ENCODE measurements at regions not wholly inside any gene's neighbourhood (a gene's known extent, or its start where the extent isn't known, plus 50 kb on each side); places are given as distances from the start of the nearest gene placed in this dataset.

DNA sequence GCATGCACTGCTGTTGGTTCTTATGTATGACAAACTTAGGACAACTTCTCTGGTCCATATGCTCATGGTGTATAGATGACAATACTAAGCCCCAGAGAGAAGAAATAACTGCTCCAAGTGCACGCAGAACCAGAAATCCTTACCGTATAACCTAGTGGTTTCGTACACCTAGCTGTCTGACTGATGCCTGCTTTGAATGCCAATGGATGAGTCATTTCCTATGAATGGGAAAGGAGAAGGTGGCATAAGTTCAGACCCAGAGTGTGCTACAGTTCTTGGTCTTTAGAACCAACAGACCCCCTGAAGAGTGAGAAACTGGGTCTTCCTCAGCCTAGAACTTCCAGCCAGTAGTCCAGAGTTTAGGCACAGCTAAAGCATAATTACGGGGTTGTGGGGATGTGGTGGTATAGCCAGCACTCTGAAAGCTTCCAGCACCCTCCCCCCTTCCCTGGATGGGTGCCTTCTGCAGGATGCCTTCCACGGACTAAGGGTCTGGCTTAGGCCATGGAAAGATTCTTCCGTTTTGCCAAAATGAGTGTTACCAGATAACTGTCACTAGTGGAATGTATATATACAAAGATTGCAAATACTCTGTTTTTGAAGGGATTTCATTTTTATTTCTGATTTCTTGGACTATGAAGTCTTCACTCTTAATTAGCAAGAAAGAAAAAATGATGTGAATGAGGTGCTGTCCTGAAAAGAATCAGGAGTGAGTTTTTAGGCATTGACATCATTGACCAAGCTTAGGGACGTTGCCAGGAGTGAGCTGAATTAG is 84.6 kb upstream of the PACRGL start:
- no peak for DNase-seq

DNA sequence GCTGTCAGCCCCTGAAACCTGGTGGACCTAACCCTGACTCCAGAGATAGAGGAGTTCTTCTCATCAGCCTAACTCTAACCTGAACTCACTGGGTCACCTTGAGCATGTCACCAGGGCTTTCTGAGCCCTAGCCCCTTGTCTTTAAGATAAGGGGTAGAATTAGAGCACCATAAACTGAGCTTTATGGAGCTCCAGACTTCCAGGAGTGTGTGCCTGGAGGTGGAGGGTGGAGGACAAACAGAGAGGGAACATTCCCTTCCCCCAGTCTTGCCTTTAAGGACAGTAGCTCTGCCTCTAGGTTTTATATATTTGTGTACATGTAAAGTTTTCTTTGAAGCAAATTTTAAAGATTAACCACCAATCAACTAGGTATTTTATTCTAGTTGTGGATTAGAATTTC is 83.9 kb upstream of the PACRGL start:
- DNase-seq: no peak

- no peak for DNase-seq
Measured at GRCh38 chr4:20616848-20617247, 83.4 kb upstream of the PACRGL start.

DNA sequence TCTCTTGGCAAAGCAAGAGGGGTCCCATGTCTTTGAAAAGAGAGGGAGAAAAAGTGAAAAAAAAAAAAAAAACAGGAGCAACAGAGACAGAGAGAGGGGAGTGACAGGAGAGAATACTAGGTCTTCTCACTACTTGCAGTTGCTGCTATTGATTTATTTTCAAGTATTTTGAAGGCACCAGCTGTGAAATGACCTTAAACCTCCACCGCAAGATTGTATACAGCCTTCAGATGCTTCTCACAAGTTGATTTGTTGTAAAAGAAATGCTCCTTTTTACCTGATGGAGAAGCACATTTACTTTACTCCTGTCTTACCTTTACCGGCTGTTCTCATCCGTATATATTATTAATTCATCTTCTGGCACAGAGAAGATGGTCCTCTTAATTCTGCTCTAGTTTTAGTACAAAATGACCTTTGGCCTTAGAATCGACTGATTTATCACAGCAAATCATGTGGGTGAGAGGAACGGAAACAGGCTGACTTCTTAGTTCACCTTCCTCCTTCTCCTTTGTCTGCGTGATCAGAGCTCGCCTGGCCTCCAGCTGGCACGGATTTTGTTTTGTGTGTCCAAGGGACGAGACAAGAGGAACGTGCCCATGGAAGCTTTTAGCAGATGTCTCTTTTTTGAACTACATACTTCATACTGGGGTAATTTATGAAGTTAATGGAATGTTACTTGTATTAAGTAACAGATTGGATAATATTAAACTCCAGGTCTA is 82.4 kb upstream of the PACRGL start:
- DNase-seq: no peak

GRCh38 chr4:20618731-20619130 is 81.5 kb upstream of the PACRGL start:
- no peak for DNase-seq

- DNase-seq: no peak
Measured at GRCh38 chr4:20621476-20621875, 78.8 kb upstream of the PACRGL start.

DNA sequence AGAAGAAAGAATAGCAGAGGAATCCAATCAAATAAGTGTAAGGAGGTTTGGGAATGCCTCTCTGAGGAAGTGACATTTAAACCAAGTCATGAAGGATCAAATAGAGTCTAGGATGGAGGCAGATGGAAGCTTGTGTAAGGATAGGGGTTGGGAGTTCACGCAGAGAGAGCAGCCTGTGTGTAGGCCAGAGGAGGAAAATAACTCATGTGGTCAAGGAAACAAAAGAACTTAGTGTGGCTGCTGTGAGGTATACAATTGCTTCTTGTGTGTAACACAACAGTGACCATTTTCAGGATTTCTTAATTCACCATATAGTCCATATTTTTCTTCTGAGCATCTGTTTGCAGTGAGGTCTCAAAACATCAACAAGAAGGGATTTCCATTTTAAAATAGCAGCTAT is 77.6 kb upstream of the PACRGL start:
- DNase-seq: no peak

DNA sequence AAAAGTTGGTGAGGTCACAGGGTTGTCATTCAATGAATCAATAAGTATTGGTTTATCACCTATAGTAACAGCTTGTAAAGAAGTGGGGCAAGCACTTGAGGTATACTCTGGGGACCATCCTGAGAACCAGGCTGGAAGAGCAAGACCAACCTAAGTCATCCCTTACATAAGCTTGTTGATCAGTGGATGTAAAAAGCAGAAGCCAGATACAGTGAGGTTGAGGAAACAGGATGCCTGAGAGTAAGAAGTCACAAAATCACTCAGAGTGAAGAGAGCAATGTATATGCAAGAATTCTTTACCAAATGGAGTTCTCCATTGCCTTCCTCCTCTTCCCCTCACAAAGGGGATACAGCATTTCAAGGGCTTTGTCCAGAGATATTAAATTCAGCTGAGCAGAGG is 76.3 kb upstream of the PACRGL start:
- DNase-seq: no peak

DNA sequence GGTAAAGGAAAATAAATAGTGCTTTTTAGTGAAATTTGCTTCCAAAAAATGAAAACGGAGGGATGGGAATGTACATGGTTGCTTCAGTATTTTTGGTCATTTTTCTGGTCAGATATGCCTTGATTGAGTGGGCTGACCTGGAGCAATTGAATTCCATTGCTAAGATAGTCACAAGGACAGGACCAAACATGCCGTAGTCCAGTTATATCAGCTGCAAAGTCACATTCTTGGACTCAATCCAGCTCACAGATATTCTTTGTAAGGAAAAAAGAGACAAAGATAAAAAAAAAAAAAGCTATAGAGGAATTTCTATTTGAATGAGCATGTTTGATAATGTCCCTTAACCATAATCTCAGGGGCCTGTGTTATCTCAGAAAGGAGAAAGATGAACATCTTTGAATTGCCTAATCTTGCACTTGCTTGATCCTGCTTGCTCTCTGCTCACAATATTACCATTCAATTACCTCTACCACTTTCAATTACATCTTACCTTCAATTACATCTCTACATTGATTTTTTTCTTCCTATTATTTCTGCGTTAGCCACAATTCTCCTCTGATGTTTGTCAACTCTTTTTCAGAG is 75.4 kb upstream of the PACRGL start:
- DNase-seq: no peak

DNA sequence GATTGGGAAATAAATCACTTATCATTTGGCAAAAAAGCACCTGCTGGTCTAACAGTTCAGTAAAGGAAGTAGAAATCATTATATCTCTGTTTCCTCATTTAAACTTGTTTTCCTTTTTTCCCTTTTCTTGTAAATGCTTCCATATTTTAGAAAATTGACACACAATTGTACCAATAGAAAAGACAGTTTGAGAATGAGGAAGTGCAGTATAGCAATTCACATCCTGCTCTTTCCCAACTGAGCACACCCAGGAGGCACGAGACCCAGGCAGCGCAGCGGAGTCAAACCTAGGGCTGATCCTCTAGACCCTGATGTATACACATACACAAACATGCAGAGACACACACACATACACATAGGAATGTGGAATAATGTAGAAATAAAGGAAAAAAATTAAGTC is 74.8 kb upstream of the PACRGL start:
- no peak for DNase-seq

DNA sequence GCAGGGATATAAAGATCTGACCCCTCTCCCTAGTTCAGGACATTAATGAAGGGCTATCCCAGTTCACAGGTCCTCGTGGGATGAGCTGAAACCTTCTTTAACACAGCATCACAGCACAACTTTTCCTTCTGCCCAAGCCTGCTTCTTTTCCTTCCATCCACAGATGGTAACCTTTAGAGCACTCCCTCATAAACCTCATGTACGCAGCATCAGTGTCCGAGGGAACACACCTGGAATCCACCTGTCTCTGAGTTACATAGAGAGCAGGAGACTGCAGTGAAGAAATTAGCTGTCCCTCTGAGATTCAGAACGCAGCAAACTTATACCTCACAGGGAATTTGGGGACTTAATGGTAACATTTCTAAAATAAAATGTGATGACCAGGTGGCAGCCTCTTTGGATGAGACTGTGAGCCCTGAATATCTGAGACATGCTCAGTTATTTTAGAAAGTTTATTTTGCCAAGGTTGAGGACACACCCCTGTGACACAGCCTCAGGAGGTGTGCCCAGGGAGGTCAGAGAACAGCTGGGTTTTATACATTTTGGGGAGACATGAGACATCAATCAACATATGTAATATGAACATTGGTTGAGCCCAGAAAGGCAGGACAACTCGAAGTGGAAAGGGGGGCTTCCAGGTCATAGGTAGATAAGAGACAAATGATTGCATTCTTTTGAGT is 73.8 kb upstream of the PACRGL start:
- DNase-seq: no peak

DNA sequence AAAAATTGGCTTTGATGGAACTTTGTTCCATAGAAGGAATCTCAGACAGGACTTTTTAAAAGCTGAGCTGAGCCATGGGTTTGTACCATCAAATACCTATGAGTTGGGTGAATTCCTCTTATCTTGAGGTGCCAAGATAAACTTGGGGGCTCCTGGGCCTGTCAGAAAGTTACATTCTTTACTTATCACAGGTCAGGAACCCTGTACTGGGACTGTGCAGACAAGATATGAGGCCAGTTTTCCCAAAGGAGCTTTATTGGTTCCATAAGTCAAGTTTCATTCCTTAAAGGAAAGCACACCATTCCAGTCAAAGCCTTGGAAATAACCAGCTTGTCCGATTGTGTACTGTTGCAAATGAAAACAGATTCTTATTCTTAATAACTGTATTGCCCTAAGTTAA is 72.4 kb upstream of the PACRGL start:
- no peak for DNase-seq

DNA sequence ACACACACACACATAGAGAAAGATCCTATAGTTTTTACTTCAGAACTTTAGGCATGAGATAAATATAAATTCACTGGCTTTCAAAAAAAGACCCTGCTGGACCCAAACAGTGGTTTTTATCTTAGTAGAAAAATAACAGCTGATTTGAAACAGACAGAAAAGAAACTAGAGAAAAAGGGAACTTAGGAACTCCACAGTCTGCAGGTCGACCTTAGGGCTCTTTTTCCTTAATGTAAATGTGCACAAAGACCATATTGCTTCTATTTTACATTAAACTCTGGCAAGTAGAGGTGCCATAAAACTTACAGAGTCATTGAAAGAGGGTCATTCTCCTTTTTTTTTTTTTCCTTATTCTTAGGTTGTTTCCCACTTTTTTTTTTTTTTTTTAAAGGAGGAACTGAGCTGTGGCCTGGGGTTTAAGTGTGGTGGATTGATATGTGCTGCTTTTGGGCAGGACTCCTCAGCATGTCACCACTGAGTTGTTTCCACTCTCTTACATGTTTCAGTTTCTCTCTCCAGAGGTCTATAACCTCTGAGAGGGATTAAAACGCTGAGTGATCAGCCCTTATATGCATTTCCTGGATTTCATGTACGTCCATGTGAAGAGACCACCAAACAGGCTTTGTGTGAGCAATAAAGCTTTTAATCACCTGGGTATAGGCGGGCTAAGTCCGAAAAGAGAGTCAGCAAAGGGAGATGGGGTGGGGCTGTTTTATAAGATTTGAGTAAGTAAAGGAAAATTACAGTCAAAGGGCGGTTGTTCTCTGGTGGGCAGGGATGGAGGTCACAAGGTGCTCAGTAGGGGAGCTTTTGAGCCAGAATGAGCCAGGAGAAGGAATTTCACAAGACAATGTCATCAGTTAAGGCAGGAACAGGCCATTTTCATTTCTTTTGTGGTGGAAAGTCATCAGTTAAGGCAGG is 70.8 kb upstream of the PACRGL start:
- DNase-seq: no peak

DNA sequence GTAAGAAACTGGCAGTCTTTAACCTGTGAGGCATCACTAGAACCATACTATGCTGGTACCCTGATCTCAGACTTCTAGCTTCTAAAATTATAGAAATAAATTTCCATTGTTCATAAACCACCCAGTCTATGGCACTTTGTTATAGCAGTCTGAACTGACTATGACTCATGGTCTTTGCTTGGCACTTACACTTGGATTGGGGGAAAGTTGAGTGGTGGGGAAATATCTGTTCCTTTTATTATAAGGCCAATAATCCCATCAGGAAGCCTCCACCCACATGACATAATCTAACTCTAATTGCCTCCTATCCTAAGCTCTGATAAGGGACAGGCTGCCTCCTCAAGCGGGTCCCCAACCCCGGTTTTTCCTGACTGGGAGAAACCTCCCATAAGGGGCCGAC is 61.4 kb upstream of the PACRGL start:
- DNase-seq: no peak

DNA sequence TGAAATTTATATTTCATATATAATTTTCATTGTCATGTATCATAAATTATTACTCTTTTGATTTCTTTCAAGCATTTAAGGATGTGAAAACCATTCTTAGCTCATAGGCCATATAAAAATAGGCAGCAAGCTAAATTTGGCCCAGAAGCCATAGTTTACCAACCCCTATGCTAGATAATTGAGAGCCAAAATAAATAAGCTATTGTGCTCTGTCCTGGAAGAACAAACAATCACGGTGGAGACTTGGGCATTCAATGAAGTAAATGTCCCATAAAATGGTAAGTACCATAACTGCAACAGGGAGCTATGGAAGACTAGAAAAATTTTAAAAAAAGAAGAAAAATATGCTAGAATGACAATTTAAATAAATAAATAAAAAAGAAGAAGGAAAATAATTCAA is 60.9 kb upstream of the PACRGL start:
- DNase-seq: no peak

GRCh38 chr4:20640989-20641388 is 59.3 kb upstream of the PACRGL start:
- DNase-seq: no peak

- DNase-seq: no peak
Measured at GRCh38 chr4:20641976-20642375, 58.3 kb upstream of the PACRGL start.

GRCh38 chr4:20643631-20644030 is 56.6 kb upstream of the PACRGL start:
- DNase-seq: no peak

- DNase-seq: no peak
Measured at GRCh38 chr4:20645236-20645635, 55.0 kb upstream of the PACRGL start.

DNA sequence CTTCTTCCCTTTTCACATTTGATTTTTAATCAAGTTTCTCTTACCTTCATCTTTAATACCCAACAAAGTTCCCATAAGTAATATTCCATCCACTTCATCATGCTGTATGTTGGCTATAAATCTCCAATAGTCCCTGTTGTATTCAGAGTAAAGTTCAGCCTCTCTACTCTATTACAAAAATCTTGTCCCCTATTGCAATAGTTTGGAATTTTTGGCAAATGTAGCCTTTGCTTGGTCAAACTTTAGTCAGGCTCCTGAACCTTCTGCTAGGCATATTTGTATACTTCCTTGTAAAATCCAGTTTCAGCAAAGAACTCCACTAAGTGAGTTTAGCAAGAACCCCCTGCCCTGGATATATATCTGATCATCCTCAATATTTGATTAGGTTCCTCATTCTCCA is 54.0 kb upstream of the PACRGL start:
- no peak for DNase-seq

Data from NCI-H1694 (cell line).